Vagina (tissue), 2 donors: ENCODE measurements at regions not wholly inside any gene's neighbourhood (a gene's known extent, or its start where the extent isn't known, plus 50 kb on each side); places are given as distances from the start of the nearest gene placed in this dataset.

Experiments used
- CTCF ChIP-seq, 3 experiments: fragments of 450-650 bp in 2 of 3; fragments of 200-600 bp in 1 of 3; sonication (generic) in 1 of 3; IDR thresholded peaks; one replicate each; pipeline ENCODE4 v1.5.1; 2017 to 2019; ENCODE audit warnings: antibody characterized with exemption in 3 of 3, mild to moderate bottlenecking in 2 of 3, moderate library complexity in 2 of 3
- POLR2A ChIP-seq, 2 donors: fragments of 450-650 bp; IDR thresholded peaks; one replicate each; pipeline ENCODE4 v1.6.1; 2017; ENCODE audit warnings: antibody characterized with exemption in 2 of 2, mild to moderate bottlenecking in 2 of 2, moderate library complexity in 2 of 2
- POLR2AphosphoS5 ChIP-seq, 2 donors: sonication (generic); formaldehyde crosslinking; IDR thresholded peaks; one replicate each; pipeline ENCODE4 v1.9.0; 2017; ENCODE audit warnings: antibody characterized with exemption in 2 of 2, mild to moderate bottlenecking in 2 of 2, low read depth in 1 of 2; ENCODE audit not compliant: insufficient read depth in 1 of 2

- no peak for TF ChIP-seq POLR2AphosphoS5 (IDR thresholded peaks at IDR 0.05; ENCODE audit: insufficient read depth in 1 of 2, low read depth in 1 of 2)
- no peak for TF ChIP-seq CTCF (IDR thresholded peaks at IDR 0.05)
- TF ChIP-seq POLR2A (IDR thresholded peaks at IDR 0.05), result no peak
Observed at GRCh38 chr14:99023371-99023770, 248.6 kb downstream of the BCL11B start.
